HG02610 (cell line): ENCODE measurements at regions not wholly inside any gene's neighbourhood (a gene's known extent, or its start where the extent isn't known, plus 50 kb on each side); places are given as distances from the start of the nearest gene placed in this dataset.
A peak's percentile ranks its signal among the peaks of the same experiment; 100 is the strongest.
"Not testable (repeated sequence)": the region's sequence is repeated elsewhere in the genome, so short reads cannot be mapped to it uniquely, and the experiment has no call there.

Experiments
- ATAC-seq: cut with Tn5 transposase; IDR thresholded peaks from one replicate; pipeline ENCODE4 v1.9.1; 2021; ENCODE audit warnings: mild to moderate bottlenecking, moderate library complexity; ENCODE audit not compliant: unreplicated experiment

- ATAC-seq: peak; percentile 42
Measured at GRCh38 chr6:141464490-141464889, 668.2 kb upstream of the GJE1 start.

- peak; percentile 84 for ATAC-seq
Measured at GRCh38 chr6:141463237-141463977, 669.3 kb upstream of the GJE1 start.

GRCh38 chr6:141460743-141461484, 671.8 kb upstream of the GJE1 start:
- no peak for ATAC-seq

- not testable (repeated sequence) for ATAC-seq
Measured at GRCh38 chr6:141460245-141460644, 672.5 kb upstream of the GJE1 start.

GRCh38 chr6:141457984-141458383, 674.7 kb upstream of the GJE1 start:
- not testable (repeated sequence) for ATAC-seq

GRCh38 chr6:141452354-141452686, 680.4 kb upstream of the GJE1 start:
- ATAC-seq: no peak

GRCh38 chr6:141451511-141452353, 681.0 kb upstream of the GJE1 start:
- no peak for ATAC-seq

GRCh38 chr6:141451181-141451510, 681.6 kb upstream of the GJE1 start:
- no peak for ATAC-seq

GRCh38 chr6:141445928-141446628, 686.6 kb upstream of the GJE1 start:
- ATAC-seq: no peak

GRCh38 chr6:141443668-141444289, 688.9 kb upstream of the GJE1 start:
- ATAC-seq: no peak

- ATAC-seq: no peak
Measured at GRCh38 chr6:141443032-141443431, 689.7 kb upstream of the GJE1 start.

GRCh38 chr6:141439513-141439912, 693.2 kb upstream of the GJE1 start:
- ATAC-seq: no peak

- ATAC-seq: no peak
Measured at GRCh38 chr6:141437685-141438084, 695.0 kb upstream of the GJE1 start.

- no peak for ATAC-seq
Measured at GRCh38 chr6:141437011-141437410, 695.7 kb upstream of the GJE1 start.

- ATAC-seq: no peak
Measured at GRCh38 chr6:141426400-141426980, 706.2 kb upstream of the GJE1 start.

- ATAC-seq: no peak
Measured at GRCh38 chr6:141421378-141421777, 711.3 kb upstream of the GJE1 start.

- ATAC-seq: no peak
Measured at GRCh38 chr6:141418076-141418475, 714.6 kb upstream of the GJE1 start.

- ATAC-seq: no peak
Measured at GRCh38 chr6:141415896-141416295, 716.8 kb upstream of the GJE1 start.

GRCh38 chr6:141413196-141413595, 719.5 kb upstream of the GJE1 start:
- ATAC-seq: no peak

- no peak for ATAC-seq
Measured at GRCh38 chr6:141406761-141407160, 726.0 kb upstream of the GJE1 start.
